ENCODE measurements at regions not wholly inside any gene's neighbourhood (a gene's known extent, or its start where the extent isn't known, plus 50 kb on each side); places are given as distances from the start of the nearest gene placed in this dataset.

DNA sequence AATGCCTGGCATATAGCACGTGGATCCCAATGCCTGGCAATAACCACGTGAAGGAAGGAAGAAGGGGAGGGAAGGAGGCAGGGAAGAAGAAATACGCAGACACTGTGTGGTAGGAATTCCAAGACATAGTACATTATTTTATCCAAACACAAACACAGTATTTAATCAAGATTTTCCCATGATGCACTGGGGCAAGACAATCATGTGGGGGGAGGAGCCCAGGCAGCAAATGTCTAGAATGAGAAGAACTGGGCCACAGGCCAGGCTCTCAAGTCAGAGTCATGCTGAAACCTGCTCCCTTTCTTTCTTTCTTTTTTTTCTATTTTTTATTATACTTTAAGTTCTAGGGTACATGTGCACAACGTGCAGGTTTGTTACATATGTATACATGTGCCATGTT lies 717.9 kb downstream of the UQCRFS1 start:
- no CpG with 5 or more reads among the region's 4 CpGs for WGBS (ENCODE audit: extremely low coverage, insufficient read length, low lambda C conversion rate)
- Mint-ChIP-seq H3K4me3 (no peak overlapping the region), H3K36me3 (ENCODE audit: insufficient read depth in 1 of 3, low read depth in 3 of 3) (no peaks in the 10 kb centered on the region), H3K27ac (peak overlapping the region in 1 of 3 experiments; percentile 32; a peak in 1 of 7 replicates), H3K27me3 (ENCODE audit: low read depth) (no peaks in the 10 kb centered on the region), H3K9me3 (no peaks in the 10 kb centered on the region), H3K4me1 (peaks cover 30 to 33% of the 10 kb centered on the region in 2 experiments)
- Histone ChIP-seq H3K79me2 (ENCODE audit: insufficient read depth, low read length) (no peaks in the 10 kb centered on the region), H3T11ph (ENCODE audit: low read length) (no peak overlapping the region), H3K18ac (ENCODE audit: insufficient read length, low read depth, low read length) (no peak overlapping the region), H2BK5ac (ENCODE audit: insufficient read length, low read length) (no peak overlapping the region), H2BK20ac (ENCODE audit: low read depth, low read length, poor library complexity, severe bottlenecking) (no peak overlapping the region), H3K27ac (ENCODE audit: insufficient read length, low read depth, low read length) (no peak overlapping the region), H2AK5ac (ENCODE audit: insufficient read length, low read length) (no peak overlapping the region), H3K9ac (ENCODE audit: extremely low read depth, insufficient read length, low read length) (no peak overlapping the region), H3K9me3 (ENCODE audit: control insufficient read depth, low read depth, low read length) (no peaks in the 10 kb centered on the region), H3K79me1 (ENCODE audit: insufficient read depth, low read depth, low read length, poor library complexity, severe bottlenecking) (no peaks in the 10 kb centered on the region), H2BK12ac (ENCODE audit: insufficient read length, low read depth, low read length) (no peak overlapping the region), H3K4ac (ENCODE audit: low read depth, low read length) (no peak overlapping the region), H2AFZ (ENCODE audit: low read length) (no peak overlapping the region), H3K23ac (ENCODE audit: insufficient read length, low read depth, low read length) (no peak overlapping the region), H4K8ac (replicated peaks; ENCODE audit: insufficient read length, low read depth, low read length) (no peak overlapping the region), H3K4me2 (ENCODE audit: insufficient read depth, insufficient read length, low read length) (no peak overlapping the region), H4K91ac (ENCODE audit: insufficient read length, low read depth, low read length) (no peak overlapping the region), H2BK120ac (ENCODE audit: low read depth, low read length, poor library complexity, severe bottlenecking) (no peak overlapping the region), H4K5ac (ENCODE audit: insufficient read length, low read depth, low read length) (no peak overlapping the region), H4K20me1 (ENCODE audit: control insufficient read depth, insufficient read depth, insufficient read length) (no peaks in the 10 kb centered on the region), H3K14ac (ENCODE audit: insufficient read depth, low read length) (no peak overlapping the region), H3K56ac (ENCODE audit: insufficient read length, low read depth, low read length) (no peak overlapping the region), H2BK15ac (ENCODE audit: low read depth, low read length) (no peak overlapping the region), H3K27me3 (ENCODE audit: insufficient read depth, low read length) (no peaks in the 10 kb centered on the region), H3K23me2 (ENCODE audit: insufficient read length, low read depth, low read length, poor library complexity, severe bottlenecking) (no peaks in the 10 kb centered on the region), H3K4me1 (ENCODE audit: insufficient read depth, low read length) (peaks cover 6% of the 10 kb centered on the region)
- TF ChIP-seq, protein P1, sequence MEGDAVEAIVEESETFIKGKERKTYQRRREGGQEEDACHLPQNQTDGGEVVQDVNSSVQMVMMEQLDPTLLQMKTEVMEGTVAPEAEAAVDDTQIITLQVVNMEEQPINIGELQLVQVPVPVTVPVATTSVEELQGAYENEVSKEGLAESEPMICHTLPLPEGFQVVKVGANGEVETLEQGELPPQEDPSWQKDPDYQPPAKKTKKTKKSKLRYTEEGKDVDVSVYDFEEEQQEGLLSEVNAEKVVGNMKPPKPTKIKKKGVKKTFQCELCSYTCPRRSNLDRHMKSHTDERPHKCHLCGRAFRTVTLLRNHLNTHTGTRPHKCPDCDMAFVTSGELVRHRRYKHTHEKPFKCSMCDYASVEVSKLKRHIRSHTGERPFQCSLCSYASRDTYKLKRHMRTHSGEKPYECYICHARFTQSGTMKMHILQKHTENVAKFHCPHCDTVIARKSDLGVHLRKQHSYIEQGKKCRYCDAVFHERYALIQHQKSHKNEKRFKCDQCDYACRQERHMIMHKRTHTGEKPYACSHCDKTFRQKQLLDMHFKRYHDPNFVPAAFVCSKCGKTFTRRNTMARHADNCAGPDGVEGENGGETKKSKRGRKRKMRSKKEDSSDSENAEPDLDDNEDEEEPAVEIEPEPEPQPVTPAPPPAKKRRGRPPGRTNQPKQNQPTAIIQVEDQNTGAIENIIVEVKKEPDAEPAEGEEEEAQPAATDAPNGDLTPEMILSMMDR (conservative IDR thresholded peaks at IDR 0.05) = no peak
- no peak for DNase-seq
